ENCODE measurements at regions not wholly inside any gene's neighbourhood (a gene's known extent, or its start where the extent isn't known, plus 50 kb on each side); places are given as distances from the start of the nearest gene placed in this dataset.

GRCh38 chr2:189305291-189305943 lies 125.9 kb upstream of the COL5A2 start:
- TF ChIP-seq CTCF (IDR thresholded peaks at IDR 0.05) (no peak), ZFX (IDR thresholded peaks at IDR 0.05; ENCODE audit: borderline replicate concordance) (no peak)

All from 22Rv1 (cell line).